HG03103 (cell line): ENCODE measurements at regions not wholly inside any gene's neighbourhood (a gene's known extent, or its start where the extent isn't known, plus 50 kb on each side); places are given as distances from the start of the nearest gene placed in this dataset.
"Not testable (repeated sequence)": the region's sequence is repeated elsewhere in the genome, so short reads cannot be mapped to it uniquely, and the experiment has no call there.

Source experiments
- ATAC-seq: cut with Tn5 transposase; IDR thresholded peaks from one replicate; pipeline ENCODE4 v1.9.1; 2021; ENCODE audit warnings: low read depth; ENCODE audit not compliant: unreplicated experiment

GRCh38 chr2:198546122-198546521, 741.7 kb downstream of the PLCL1 start:
- ATAC-seq: no peak

GRCh38 chr2:198545411-198545810, 741.0 kb downstream of the PLCL1 start:
- no peak for ATAC-seq

- no peak for ATAC-seq
Observed at GRCh38 chr2:198544461-198544860, 740.1 kb downstream of the PLCL1 start.

GRCh38 chr2:198534756-198535155, 730.4 kb downstream of the PLCL1 start:
- no peak for ATAC-seq

GRCh38 chr2:198525211-198525969, 721.0 kb downstream of the PLCL1 start:
- no peak for ATAC-seq

GRCh38 chr2:198523710-198524109, 719.3 kb downstream of the PLCL1 start:
- no peak for ATAC-seq

- no peak for ATAC-seq
Observed at GRCh38 chr2:198518935-198519334, 714.5 kb downstream of the PLCL1 start.

- ATAC-seq: no peak
Observed at GRCh38 chr2:198517976-198518375, 713.6 kb downstream of the PLCL1 start.

- not testable (repeated sequence) for ATAC-seq
Observed at GRCh38 chr2:198508610-198509009, 704.2 kb downstream of the PLCL1 start.

GRCh38 chr2:198499539-198499938, 695.1 kb downstream of the PLCL1 start:
- no peak for ATAC-seq

GRCh38 chr2:198498516-198498915, 694.1 kb downstream of the PLCL1 start:
- ATAC-seq: no peak

- no peak for ATAC-seq
Observed at GRCh38 chr2:198498048-198498447, 693.7 kb downstream of the PLCL1 start.

- ATAC-seq: no peak
Observed at GRCh38 chr2:198494931-198495330, 690.5 kb downstream of the PLCL1 start.

GRCh38 chr2:198490748-198491147, 686.4 kb downstream of the PLCL1 start:
- no peak for ATAC-seq

GRCh38 chr2:198488964-198489363, 684.6 kb downstream of the PLCL1 start:
- no peak for ATAC-seq

- no peak for ATAC-seq
Observed at GRCh38 chr2:198483051-198483450, 678.7 kb downstream of the PLCL1 start.

GRCh38 chr2:198479065-198479464, 674.7 kb downstream of the PLCL1 start:
- ATAC-seq: no peak

GRCh38 chr2:198478361-198478760, 674.0 kb downstream of the PLCL1 start:
- no peak for ATAC-seq

GRCh38 chr2:198476007-198476406, 671.6 kb downstream of the PLCL1 start:
- ATAC-seq: no peak

GRCh38 chr2:198471291-198471690, 666.9 kb downstream of the PLCL1 start:
- no peak for ATAC-seq

GRCh38 chr2:198468136-198468535, 663.7 kb downstream of the PLCL1 start:
- no peak for ATAC-seq

GRCh38 chr2:198465970-198466369, 661.6 kb downstream of the PLCL1 start:
- no peak for ATAC-seq

GRCh38 chr2:198456418-198456817, 652.0 kb downstream of the PLCL1 start:
- no peak for ATAC-seq
